Keratinocyte (primary cell): ENCODE measurements at regions not wholly inside any gene's neighbourhood (a gene's known extent, or its start where the extent isn't known, plus 50 kb on each side); places are given as distances from the start of the nearest gene placed in this dataset.

Source experiments
- CTCF ChIP-seq, 3 experiments: IDR thresholded peaks in 1 of 3; conservative IDR thresholded peaks in 1 of 3; optimal IDR thresholded peaks in 1 of 3; 2 replicates in 2 of 3; 3 replicates in 1 of 3; pipeline versions ENCODE3 to v1.5.1; 2011; ENCODE audit warnings: low read length in 3 of 3, mild to moderate bottlenecking in 3 of 3, moderate library complexity in 2 of 3, control low read depth in 1 of 3, inconsistent platforms in 1 of 3; ENCODE audit not compliant: insufficient read depth in 2 of 3; ENCODE audit errors: extremely low read depth in 1 of 3
- EZH2 ChIP-seq: IDR thresholded peaks from one replicate; pipeline ENCODE4 v1.6.1; 2012; ENCODE audit warnings: inconsistent platforms, mild to moderate bottlenecking, low read length, moderate library complexity

- TF ChIP-seq CTCF (optimal IDR thresholded peaks at IDR 0.05 in 1 of 3, IDR thresholded peaks at IDR 0.05 in 1 of 3, conservative IDR thresholded peaks at IDR 0.05 in 1 of 3; ENCODE audit: extremely low read depth in 1 of 3, insufficient read depth in 2 of 3, low read length in 3 of 3): no peak
- TF ChIP-seq EZH2: no peak
These were observed 200.8 kb upstream of the PFKP start for GRCh38 chr10:2866569-2866968.
